LoVo (cell line): ENCODE measurements at regions not wholly inside any gene's neighbourhood (a gene's known extent, or its start where the extent isn't known, plus 50 kb on each side); places are given as distances from the start of the nearest gene placed in this dataset.

Source experiments
- DNase-seq: peaks from one replicate; pipeline ENCODE4 v3.0.0-alpha.2; 2016; ENCODE audit warnings: low spot score

GRCh38 chr16:6929868-6930267 is 402.8 kb upstream of the RBFOX1 start:
- DNase-seq, result no peak

- DNase-seq, result no peak
Observed at GRCh38 chr16:6926762-6927161, 405.9 kb upstream of the RBFOX1 start.

GRCh38 chr16:6926341-6926740 is 406.3 kb upstream of the RBFOX1 start:
- no peak for DNase-seq

GRCh38 chr16:6918646-6919045 is 414.0 kb upstream of the RBFOX1 start:
- DNase-seq, result no peak

- DNase-seq, result no peak
Observed at GRCh38 chr16:6916946-6917345, 415.7 kb upstream of the RBFOX1 start.

- no peak for DNase-seq
Observed at GRCh38 chr16:6913566-6913965, 419.1 kb upstream of the RBFOX1 start.

- DNase-seq, result no peak
Observed at GRCh38 chr16:6910301-6910700, 422.3 kb upstream of the RBFOX1 start.

- no peak for DNase-seq
Observed at GRCh38 chr16:6905601-6906000, 427.0 kb upstream of the RBFOX1 start.

- no peak for DNase-seq
Observed at GRCh38 chr16:6903671-6904070, 429.0 kb upstream of the RBFOX1 start.

- DNase-seq, result no peak
Observed at GRCh38 chr16:6898896-6899295, 433.7 kb upstream of the RBFOX1 start.

- no peak for DNase-seq
Observed at GRCh38 chr16:6897876-6898485, 434.7 kb upstream of the RBFOX1 start.

GRCh38 chr16:6892966-6893365 is 439.7 kb upstream of the RBFOX1 start:
- no peak for DNase-seq

- DNase-seq, result no peak
Observed at GRCh38 chr16:6891496-6891895, 441.1 kb upstream of the RBFOX1 start.

- DNase-seq, result no peak
Observed at GRCh38 chr16:6888531-6888930, 444.1 kb upstream of the RBFOX1 start.

- DNase-seq, result no peak
Observed at GRCh38 chr16:6884002-6884401, 448.6 kb upstream of the RBFOX1 start.

GRCh38 chr16:6880263-6880662 is 452.4 kb upstream of the RBFOX1 start:
- no peak for DNase-seq

- no peak for DNase-seq
Observed at GRCh38 chr16:6864671-6865070, 468.0 kb upstream of the RBFOX1 start.

GRCh38 chr16:6864244-6864643 is 468.4 kb upstream of the RBFOX1 start:
- no peak for DNase-seq

GRCh38 chr16:6863135-6863534 is 469.5 kb upstream of the RBFOX1 start:
- no peak for DNase-seq

GRCh38 chr16:6861815-6862477 is 470.7 kb upstream of the RBFOX1 start:
- no peak for DNase-seq

GRCh38 chr16:6861135-6861814 is 471.4 kb upstream of the RBFOX1 start:
- no peak for DNase-seq

GRCh38 chr16:6857575-6857974 is 475.1 kb upstream of the RBFOX1 start:
- no peak for DNase-seq

- no peak for DNase-seq
Observed at GRCh38 chr16:6856578-6856977, 476.1 kb upstream of the RBFOX1 start.

- DNase-seq, result no peak
Observed at GRCh38 chr16:6853565-6853964, 479.1 kb upstream of the RBFOX1 start.
